ENCODE measurements at regions not wholly inside any gene's neighbourhood (a gene's known extent, or its start where the extent isn't known, plus 50 kb on each side); places are given as distances from the start of the nearest gene placed in this dataset.

DNA sequence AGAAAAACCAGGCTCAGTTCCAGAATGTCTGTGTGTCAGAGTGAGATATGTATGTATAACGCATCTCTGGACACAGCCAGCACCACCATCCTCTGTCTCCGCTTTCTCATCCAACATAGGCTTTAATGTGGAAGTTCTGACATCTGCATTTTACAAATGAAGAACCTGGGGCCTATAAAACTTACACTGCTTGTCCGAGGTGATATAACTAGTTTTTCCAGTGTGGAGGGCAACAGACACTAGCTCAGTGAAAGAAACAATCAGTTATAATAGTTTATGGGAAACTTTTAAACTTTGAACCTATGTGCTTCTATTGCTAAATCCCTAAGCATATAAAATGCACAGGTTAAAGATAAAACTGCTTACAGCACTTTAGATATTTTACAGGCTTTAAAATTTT, 208.7 kb downstream of the CRPPA start:
- no peak for DNase-seq

DNA sequence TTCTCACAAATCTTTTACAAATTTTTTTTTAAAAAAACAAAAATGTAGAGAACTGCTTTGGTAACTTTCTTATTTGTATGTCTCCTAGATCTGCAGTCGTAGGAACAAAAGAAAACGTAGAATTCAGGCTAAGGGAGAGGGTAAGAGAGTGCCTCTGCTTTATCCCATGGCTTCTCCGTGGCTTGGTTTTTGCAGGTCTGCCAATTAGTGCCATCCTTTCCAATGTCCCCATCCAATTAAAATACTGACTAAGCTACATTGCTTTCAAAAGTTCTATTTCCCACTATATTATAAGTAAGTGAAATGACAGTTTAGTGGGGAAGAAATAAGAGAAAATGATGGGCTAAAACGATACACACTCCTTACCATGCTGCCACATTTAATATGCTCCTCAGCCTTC, 209.3 kb downstream of the CRPPA start:
- no peak for DNase-seq

DNA sequence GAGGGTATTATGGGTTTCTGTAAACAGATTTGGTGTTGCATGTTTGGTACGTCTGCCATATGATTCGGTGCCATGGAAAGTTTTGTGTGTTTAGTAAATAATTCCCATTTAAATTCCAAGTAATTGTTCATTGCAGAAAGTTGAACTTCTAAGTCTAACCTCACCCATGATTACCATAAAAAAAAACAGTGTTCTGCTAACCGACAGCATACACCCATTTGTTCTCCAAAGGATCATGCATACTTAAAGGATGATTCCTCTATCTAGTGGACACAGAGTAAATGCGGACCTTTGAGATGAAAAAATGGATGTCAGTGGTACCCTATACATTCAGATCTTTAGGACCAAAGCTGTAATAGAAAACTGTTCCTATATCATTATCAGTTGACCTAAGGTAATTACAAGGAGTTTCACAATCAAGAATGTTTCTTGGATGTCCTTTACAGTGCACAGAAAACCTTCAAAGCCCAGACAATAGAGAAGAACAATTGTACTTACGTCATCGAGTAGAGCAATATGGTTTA, 209.9 kb downstream of the CRPPA start:
- DNase-seq: no peak

DNA sequence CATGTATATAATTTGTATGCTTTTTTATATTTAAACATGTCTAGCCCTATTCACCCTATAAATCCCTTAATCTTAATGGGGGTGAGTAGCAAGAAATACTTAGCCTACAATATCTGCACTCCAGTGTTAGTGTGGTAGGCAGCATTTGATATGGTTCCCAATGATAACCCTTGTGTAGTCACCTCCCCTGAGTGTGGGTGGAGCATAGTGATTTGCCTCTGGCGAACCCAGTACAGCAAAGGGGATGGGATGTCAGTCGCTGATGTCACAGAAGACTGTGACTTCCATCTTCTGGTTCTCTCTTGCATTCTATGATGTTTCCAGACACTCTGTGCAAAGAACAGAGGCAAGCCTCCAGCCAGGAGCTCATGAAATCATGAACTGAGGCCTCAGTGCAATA, 211.2 kb downstream of the CRPPA start:
- no peak for DNase-seq

DNA sequence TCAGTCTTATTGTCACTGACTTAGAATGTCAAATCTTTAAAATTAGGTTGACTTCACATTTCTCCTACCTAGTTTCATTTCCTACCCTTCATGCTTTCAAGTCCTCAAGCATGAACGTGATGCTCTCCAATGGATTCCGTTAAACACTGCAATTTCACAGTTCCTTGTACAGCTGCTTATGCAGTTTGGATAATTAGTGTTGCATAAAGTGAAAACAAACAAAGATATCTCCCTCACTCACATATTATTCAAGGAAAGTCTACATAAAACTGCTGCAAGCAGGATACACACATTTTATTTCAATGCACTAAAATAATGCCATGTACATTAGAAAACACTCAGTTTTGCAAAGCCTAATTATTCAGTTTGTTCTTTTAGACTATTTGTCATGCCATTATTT, 214.0 kb downstream of the CRPPA start:
- no peak for DNase-seq

DNA sequence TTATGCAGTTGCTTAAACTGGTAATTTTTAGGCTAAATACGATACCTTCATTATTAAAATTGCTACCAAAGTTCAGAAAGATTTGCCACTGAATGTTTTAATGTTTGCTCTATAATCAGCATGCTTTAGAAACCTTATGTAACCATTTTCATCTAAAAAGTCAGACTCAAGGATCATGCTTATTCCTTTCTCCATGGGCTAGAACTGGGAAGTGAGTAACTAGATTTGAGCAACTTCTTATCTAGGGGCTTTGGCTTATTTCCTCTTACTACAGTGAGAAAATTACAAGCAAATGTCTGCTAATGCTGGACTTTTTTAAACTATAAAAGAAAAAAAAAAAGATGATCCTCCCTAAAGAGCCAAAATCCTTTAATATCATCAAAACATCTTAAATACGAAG, 215.9 kb downstream of the CRPPA start:
- DNase-seq: no peak

DNA sequence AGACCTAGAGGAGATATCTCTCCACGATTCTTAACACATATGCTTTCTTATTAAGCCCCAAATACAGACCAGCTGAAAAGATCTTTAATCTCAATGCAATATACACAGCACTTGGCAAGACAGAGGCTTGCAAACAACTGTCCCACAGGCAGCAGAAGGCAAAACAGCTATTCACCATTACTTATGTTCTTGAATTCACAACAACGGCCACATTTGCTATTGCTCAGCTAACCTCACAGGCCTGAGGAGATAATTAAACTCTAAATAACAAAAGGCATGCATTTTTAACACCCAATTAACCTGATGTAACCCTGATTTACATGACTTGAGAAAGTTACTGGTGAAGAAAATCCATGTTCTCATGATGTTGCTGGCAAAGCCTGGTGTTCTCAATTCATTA, 216.4 kb downstream of the CRPPA start:
- DNase-seq: no peak

DNA sequence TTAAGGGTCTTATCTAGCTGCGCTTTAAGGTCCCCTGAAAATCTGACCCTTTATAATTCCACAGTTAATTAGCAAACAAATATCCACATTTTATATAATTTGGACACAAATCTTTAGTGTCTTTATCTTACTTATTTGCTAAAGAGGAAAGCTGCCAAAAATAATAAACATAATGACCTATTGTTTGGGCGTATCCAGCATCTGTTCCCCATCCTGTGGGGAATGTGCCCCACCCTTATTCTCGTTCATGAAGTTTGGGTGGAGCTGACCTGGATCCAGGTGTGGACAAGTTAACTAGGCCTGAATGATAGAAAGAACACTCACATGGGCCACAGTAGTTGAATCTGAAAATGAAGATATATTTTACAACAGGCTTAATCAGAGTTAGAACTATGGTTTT, 218.3 kb downstream of the CRPPA start:
- DNase-seq: no peak

DNA sequence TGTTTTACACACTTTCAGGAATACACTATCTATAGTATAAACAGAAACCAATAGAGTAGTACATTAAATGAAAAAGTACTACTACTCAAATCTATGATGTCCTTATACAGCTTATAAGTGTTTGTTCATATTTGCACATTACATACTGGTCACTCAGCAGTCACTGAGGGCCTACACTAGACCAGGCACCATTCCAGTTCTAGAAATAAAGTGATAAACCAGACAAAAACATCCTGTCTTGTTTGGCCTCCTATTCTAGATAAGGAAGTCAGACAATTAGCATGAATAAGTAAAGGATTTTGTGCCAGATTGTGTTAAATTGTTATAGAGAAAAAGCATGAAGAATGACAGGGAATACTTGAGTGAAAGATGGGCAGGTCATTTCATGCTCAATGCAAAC, 219.0 kb downstream of the CRPPA start:
- DNase-seq: no peak

DNA sequence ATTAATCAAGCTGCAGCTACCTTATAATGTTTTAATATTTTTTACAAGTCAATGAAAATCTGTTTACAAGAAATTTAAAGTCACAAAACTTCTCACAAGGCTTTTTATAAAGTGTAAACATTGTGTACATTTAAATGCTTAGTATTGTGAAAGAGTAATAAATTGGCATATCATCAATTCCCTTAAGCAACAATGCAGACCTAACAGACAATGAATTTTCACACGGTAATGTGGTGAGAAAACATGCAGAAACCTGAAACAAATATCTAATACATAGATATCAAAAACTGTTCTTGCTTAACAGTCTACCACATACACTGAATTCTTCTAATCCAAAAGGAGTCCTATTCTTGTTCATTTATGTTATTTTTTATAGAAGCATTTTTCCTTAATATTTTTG, 220.7 kb downstream of the CRPPA start:
- no peak for DNase-seq

DNA sequence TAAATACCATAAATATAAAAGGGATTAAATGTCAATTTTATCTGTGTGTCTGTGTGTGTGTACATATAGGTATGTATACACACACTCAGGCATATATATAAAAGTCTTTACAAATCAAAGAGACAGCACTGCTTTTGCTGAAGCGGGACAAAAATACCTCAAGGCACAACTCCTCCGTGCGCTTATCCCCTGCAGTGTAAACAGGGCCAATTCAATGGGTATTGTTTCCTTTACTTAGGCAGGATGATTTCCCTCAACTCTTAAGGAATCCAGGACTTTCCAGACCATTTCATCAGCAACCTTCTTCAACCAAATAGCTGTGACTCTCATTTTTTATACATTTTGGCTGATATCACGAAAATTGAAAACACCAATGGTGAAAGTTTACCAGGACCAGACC, 227.7 kb downstream of the CRPPA start:
- DNase-seq: no peak

DNA sequence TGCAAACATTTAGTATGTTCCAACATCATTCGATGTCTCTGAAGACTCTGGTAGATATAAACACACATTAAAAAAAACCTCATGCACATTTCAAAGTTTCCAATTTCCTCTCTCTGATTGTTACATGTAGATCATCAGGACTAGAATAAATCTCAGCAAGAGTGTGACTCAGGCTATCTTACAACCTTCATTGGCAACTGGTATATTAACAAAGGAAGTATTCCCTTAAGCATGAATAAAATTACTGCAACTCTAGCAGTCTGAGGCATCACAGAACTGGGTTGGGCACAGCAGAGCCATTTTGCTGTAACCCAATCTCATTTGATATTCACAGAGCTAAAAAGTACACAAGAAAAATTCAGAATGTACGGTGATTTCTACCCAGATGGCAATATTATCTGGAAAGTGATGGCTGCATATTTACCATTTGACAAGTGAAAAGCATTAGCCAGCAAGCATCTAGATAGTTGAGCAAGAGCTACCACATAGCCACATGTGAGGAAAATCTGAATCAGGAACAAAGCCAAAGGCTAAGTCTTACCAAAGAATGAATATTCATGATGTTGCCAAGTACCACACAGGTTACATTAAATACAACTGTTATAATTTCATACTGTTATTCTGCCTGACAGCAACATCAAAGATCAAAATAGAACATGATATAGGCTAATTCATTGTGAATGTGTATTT, 232.2 kb downstream of the CRPPA start:
- no peak for DNase-seq

DNA sequence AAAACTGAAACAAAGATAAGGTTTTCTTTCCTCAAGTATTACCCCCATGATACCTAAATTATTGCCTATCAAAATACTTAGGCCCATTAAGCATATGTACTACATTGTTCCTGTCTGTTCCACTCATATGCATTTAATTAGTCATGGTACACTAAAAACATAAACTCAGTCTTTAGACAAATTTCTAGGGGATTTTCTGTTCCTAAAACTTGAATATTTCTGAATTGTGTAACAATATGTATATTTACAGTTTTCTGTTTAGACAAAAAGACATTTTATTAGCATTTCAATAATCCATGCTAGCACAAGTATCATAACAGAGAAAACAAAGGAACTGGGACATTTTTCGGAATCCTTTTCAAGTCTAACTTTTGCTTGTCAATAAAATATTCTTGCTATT, 234.2 kb downstream of the CRPPA start:
- no peak for DNase-seq

DNA sequence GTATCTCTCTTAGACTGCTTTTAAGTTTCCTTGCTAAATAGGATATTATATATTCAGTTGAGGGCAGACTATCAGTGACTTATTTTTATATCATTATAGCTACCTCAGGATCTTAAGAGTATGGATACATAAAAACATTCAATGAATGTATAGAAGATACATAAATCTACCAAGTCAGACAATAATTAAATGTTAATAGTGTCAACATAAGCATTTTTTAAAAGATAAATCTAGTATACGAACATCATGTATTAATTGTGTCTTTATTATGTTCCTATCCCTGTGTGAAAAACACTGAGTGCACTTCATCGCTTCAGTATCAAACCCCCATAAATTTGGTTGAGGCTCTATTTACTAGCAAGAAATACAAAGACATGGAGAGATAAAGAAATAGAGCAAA, 242.8 kb downstream of the CRPPA start:
- DNase-seq: no peak

DNA sequence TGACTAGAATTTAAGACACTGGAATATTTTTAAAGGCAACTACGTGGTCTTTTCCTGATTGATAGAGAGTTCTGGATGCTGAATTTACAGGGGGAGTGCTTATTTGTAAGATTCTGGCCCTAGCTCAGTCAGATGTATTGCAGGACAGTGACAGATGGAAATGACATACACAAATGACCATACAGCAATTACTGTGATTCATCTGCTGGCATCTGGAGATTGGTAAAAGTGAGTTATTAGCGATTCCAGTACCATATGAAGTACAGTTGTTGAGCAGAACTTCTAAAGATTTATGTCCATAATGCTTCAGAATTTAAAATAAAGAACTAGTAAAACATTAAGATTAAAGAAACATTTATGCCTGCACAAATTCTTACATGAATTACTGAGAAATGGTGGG, 243.2 kb downstream of the CRPPA start:
- DNase-seq: no peak

DNA sequence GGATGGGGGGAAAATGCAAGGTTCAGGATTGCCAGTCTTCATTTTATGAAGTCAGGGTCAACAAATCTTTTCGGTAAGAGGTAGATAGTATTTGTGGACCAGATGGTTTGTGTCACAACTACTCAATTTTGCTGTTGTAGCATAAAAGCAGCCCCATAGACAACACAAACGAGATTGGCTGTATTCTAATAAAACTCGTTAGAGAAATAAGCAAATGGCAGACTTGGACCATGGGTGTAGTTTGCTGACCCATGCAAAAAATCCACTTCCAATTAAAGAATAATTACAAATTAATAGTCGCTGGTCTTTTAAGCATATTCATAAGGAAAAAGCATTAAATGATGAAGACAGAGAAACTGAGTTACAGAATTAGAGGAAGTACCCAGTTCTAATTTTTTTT, 247.1 kb downstream of the CRPPA start:
- no peak for DNase-seq

DNA sequence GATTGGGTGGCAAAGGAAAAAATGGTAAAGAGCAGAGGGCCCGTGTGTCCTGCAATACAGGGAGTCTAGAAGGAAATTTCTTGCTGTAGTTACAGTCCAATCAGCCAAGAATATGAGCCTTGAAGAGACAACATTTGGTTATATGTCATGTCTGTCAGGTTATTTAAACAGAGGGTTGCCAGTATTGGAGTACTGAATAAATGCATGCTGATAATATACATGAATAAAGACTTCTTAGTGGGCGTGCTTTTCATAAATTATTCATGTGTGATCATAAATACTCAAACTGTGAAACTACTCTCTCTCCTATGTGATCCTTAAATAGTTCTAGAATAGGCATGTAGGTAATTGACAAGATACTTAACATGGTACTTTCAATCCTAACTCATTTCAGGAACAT, 249.0 kb downstream of the CRPPA start:
- DNase-seq: no peak

DNA sequence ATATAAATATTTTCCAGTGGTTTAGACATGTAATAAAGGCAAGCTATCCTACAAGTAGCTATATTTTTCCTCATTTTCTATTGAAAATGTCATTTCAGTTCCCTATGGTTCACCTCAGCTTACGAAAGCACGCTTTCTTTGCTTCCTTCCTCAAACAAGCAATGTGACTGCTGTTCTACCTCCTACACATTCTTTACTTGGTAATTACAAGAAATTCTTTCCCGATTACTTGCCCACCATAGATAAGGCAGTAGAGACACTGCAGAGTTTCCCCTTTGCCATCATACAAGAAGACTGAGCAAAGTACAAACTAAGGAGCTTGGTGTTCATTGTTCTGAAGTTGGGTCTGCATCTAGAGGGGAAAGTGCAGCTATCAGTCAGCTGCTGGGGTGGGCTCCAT, 249.4 kb downstream of the CRPPA start:
- no peak for DNase-seq

DNA sequence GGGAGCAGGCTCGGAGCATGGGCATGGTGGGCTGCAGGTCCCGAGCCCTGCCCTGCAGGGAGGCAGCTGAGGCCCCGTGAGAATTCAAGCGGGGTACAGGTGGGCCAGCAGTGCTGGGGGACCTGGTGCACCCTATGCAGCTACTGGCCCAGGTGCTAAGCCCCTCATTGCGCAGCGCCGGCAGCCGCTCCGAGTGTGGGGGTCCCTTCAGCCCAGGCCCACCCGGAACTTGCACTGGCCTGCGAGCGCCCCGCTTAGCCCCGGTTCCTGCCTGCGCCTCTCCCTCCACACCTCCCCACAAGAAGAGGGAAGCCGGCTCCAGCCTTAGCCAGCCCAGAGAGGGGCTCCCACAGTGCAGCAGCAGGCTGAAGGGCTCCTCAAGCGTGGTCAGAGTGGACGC, 250.7 kb downstream of the CRPPA start:
- DNase-seq: no peak

DNA sequence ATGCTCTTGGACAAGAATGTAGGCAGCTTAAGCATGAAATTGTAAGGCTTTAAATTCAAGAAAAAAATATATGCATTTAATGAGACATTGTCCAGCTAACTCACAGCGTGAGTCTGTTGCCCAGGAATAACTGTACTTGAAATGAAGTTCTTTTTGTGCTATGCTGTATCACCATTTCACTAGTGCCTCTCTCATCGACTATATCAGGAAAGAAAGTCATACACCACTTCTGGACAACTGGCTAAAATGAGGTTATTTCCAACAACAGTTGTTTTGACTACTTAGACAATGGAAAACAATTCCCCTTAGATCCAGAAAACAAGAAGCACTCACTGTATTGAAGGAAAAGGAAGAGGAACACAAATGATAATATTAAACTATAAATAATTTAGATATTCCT, 251.8 kb downstream of the CRPPA start:
- DNase-seq: no peak

DNA sequence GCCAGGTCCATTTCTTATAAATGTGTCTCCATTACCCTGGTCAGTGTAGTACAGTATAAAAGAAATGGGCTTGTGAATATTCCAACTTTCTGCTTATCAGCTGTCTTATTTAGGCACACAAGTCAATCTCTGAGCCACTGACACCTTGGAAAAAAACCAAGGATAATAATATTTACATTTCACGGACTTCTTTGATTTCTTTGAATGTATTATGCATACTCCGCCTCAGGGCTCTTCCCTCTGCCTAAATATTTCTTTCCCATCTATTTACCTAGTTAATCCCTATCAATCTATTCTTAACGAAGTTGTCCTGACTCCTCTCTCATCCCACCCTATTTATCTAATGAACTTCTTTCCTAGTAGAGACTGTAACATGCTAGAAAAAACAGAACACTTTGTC, 253.8 kb downstream of the CRPPA start:
- DNase-seq: no peak

DNA sequence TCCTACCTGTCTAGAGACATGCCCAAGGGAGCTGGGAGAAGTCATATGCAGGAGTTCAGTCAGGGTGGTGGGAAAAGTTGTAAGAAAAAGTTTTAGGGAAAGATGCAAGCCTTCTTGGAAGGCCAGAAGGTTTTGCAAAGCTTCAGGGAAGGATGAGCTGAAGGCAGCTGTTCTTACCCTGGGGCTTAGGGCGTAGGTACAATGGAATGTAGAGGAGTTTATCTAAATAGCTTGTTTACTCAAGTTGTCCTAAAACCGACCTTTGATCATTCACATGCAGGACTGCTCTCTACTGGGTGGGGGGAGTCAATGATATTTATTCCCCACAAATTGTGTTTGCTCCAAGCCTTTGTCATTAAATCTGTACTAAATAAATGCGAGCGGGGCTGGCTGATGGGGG, 277.0 kb downstream of the CRPPA start:
- DNase-seq: no peak

DNA sequence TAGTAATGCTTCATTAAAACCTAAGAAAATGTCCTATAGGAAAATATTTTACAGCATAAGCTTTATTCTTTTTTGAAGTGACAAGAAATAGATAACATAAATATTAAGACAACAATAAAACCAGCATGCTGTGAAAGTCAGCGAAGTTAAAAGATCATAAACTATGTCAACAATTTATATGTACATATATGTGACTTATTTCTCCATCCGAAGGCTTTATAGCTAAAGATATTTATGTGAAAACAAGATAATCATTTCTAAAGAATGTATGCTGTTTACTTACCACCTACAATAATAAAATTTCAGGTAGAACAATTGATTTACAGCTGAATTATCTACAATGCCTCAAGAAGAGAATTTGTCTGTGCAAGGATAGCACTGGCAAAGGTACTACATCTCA, 283.4 kb downstream of the CRPPA start:
- no peak for DNase-seq

DNA sequence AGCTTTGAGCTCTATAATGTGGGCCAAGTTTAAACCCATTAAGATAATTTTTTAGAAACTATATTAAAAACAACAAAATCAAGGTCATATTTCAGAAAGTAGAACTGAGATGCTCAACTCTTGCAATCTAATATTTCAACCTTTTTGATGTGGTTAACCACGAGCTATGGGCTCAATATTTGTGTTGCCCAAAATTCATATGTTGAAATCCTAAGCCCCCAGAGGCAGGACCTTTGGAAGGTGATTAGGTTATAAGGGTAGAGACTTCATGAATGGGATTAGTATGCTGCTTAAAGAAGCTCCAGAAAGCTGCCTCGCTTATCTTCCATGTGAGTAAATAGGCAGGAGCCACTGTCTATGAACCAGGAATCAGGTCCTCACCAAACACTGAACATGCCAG, 284.4 kb downstream of the CRPPA start:
- DNase-seq: no peak

DNA sequence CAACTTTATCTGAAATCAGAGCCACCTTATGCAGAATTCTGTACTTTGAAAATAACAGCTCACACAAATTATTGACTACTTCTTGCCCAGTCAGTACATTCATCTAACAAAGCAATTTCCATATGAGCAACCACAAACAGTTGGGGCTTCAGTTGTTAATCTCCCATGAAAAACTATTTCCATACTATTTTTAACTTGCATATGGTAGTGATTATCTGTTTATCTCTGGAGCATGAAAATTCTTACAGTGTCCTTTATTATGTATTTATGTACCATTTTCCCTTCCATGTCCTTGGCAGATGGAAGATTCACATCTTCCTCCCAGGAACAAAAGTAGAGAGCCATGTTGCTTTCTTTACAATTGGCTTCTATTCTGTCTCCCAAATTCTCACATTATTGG, 285.7 kb downstream of the CRPPA start:
- no peak for DNase-seq

All from GDM1 (cell line).